Activated naive CD8-positive, alpha-beta T cell treated with anti-CD3 and anti-CD28 coated beads for 36 hours (primary cell): ENCODE measurements at regions not wholly inside any gene's neighbourhood (a gene's known extent, or its start where the extent isn't known, plus 50 kb on each side); places are given as distances from the start of the nearest gene placed in this dataset.

Source experiments
- DNase-seq: peaks from one replicate; pipeline ENCODE4 v3.0.0; 2021
- H3K27ac Mint-ChIP-seq: one replicate; pipeline ENCODE4 v1.8.0; 2022; ENCODE audit warnings: mild to moderate bottlenecking, moderate library complexity, mixed read lengths
- H3K27me3 Mint-ChIP-seq: one replicate; pipeline ENCODE4 v1.8.0; 2022; ENCODE audit warnings: mild to moderate bottlenecking, mixed read lengths
- H3K36me3 Mint-ChIP-seq: one replicate; pipeline ENCODE4 v1.8.0; 2021; ENCODE audit warnings: mild to moderate bottlenecking, mixed read lengths
- H3K4me1 Mint-ChIP-seq: one replicate; pipeline ENCODE4 v1.8.0; 2021; ENCODE audit warnings: mixed read lengths
- H3K4me3 Mint-ChIP-seq: one replicate; pipeline ENCODE4 v1.8.0; 2022; ENCODE audit warnings: mild to moderate bottlenecking, moderate library complexity, mixed read lengths
- H3K9me3 Mint-ChIP-seq: one replicate; pipeline ENCODE4 v1.8.0; 2022; ENCODE audit warnings: mixed read lengths

DNA sequence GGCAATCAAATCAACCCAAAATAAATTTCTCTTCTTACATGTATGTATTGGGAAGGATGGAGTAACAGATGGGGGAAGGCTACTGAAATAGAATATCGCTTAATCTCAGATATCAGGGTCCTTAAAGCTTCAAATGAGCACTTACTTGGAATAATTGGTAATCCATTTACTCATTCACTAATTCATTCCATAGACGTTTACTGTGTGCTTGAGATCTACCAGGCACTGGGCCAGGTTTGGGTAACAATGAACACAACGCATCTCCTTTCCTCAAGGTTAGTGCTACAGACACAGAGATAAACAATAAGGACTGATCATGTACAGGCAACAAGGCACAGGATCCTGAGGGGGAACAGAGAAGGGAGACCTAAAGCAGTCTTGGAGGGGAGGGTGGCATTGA, 54.4 kb upstream of the KRR1 start:
- H3K4me3 Mint-ChIP-seq, result no peak overlapping the region
- DNase-seq, result no peak
- peaks cover 31% of the 10 kb centered on the region for H3K27me3 Mint-ChIP-seq
- no peaks in the 10 kb centered on the region for H3K36me3 Mint-ChIP-seq
- no peaks in the 10 kb centered on the region for H3K9me3 Mint-ChIP-seq
- no peak overlapping the region for H3K27ac Mint-ChIP-seq
- peaks cover 1% of the 10 kb centered on the region for H3K4me1 Mint-ChIP-seq

DNA sequence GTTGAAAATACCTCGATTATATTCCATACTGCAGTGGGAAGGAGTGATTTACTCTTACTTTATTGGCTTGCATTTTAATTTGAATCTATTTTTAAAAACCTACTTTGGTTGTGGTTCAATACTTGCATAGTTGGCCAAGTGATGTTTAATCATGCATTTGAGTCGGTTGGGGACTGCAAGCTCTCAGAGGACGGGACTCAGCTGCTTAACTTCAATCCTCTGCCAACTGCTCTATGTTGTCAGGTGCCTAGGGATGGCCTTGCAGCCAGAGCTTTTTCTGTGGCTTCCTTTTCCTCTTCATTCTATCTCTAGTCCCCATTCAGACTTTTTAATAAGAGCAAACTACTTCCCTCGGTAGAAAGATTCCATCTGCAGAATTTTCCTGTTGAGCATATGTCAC, 53.4 kb upstream of the KRR1 start:
- H3K27me3 Mint-ChIP-seq, result peaks cover 31% of the 10 kb centered on the region
- no peak for DNase-seq
- peaks cover 4% of the 10 kb centered on the region for H3K4me1 Mint-ChIP-seq
- H3K36me3 Mint-ChIP-seq, result no peaks in the 10 kb centered on the region
- H3K27ac Mint-ChIP-seq, result no peak overlapping the region
- H3K9me3 Mint-ChIP-seq, result no peaks in the 10 kb centered on the region
- no peak overlapping the region for H3K4me3 Mint-ChIP-seq

DNA sequence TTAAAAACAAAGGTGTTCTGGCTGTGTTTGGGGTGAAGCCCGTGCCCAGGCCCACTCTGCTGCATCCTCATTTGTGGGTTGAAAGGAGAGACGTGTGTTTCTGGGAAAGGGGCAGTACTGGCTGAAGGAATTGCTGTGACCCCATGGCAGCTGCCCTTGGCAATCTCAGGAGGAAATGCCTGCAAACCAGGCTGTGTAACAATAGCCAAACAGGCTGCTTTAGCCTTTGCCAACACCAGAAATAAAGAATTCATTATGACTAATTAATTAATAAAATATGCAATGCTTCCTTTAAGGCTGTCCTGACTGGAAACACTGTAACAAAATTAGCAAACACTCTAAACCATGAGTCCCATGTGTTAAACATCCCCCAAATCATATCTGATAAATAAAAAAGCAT, 53.0 kb upstream of the KRR1 start:
- H3K27me3 Mint-ChIP-seq, result peaks cover 31% of the 10 kb centered on the region
- H3K27ac Mint-ChIP-seq, result no peak overlapping the region
- H3K4me3 Mint-ChIP-seq, result no peak overlapping the region
- no peaks in the 10 kb centered on the region for H3K9me3 Mint-ChIP-seq
- H3K4me1 Mint-ChIP-seq, result peaks cover 4% of the 10 kb centered on the region
- no peak for DNase-seq
- no peaks in the 10 kb centered on the region for H3K36me3 Mint-ChIP-seq

DNA sequence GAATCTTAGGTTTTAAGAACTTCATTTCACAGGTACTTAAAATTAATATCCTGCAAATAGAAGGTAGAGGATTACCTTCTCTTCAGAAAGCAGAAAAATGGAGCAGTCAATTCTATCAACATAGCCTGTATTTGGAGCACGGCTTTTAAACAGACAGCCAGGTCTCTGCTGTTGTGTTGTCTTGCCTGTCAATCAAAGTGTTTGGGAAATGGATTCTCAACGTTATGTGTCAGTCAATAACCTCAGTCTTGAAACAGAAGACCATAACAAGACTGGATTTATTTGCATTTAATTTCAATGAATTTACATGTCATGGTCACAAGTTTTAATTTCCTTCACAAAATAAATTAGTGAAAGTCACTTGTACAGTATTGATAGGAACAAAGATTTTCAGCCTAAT, 51.9 kb upstream of the KRR1 start:
- peaks cover 6% of the 10 kb centered on the region for H3K4me1 Mint-ChIP-seq
- DNase-seq, result no peak
- no peaks in the 10 kb centered on the region for H3K36me3 Mint-ChIP-seq
- H3K27ac Mint-ChIP-seq, result no peak overlapping the region
- H3K27me3 Mint-ChIP-seq, result peaks cover 32% of the 10 kb centered on the region
- no peak overlapping the region for H3K4me3 Mint-ChIP-seq
- no peaks in the 10 kb centered on the region for H3K9me3 Mint-ChIP-seq

DNA sequence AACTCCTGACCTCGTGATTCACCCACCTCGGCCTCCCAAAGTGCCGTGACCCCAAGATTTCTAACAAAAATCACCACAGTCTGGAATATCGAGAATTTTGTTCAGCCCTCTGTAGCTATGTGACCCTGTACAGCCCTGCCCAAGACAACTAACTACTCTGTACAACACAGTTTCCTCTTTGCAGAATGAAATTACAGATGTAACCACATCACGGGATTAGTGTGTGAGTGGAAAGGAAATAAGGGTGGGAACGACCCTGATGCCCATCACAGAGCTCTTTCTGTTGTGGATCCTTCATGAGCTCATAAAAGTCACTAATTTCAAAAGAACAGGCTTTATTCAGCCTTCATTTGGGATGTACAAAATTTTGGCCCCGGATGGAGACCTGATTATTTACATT, 50.5 kb upstream of the KRR1 start:
- no peak overlapping the region for H3K4me3 Mint-ChIP-seq
- H3K36me3 Mint-ChIP-seq, result no peaks in the 10 kb centered on the region
- H3K4me1 Mint-ChIP-seq, result peaks cover 6% of the 10 kb centered on the region
- no peak for DNase-seq
- H3K9me3 Mint-ChIP-seq, result no peaks in the 10 kb centered on the region
- no peak overlapping the region for H3K27ac Mint-ChIP-seq
- H3K27me3 Mint-ChIP-seq, result peaks cover 39% of the 10 kb centered on the region
